GM12872 (cell line): ENCODE measurements at regions not wholly inside any gene's neighbourhood (a gene's known extent, or its start where the extent isn't known, plus 50 kb on each side); places are given as distances from the start of the nearest gene placed in this dataset.
A peak's percentile ranks its signal among the peaks of the same experiment; 100 is the strongest.

Source experiments
- CTCF ChIP-seq: IDR thresholded peaks from 3 replicates; pipeline ENCODE4 v1.5.1; 2011; ENCODE audit warnings: low read depth, mild to moderate bottlenecking, low read length, moderate library complexity; ENCODE audit not compliant: insufficient read depth

GRCh38 chr11:29334776-29335130, 682.1 kb downstream of the KCNA4 start:
- TF ChIP-seq CTCF, result no peak

- peak; percentile 39; the same call in 1 of the 3 replicates for TF ChIP-seq CTCF
Observed at GRCh38 chr11:29333993-29334775, 682.6 kb downstream of the KCNA4 start.

GRCh38 chr11:29331451-29332010, 685.3 kb downstream of the KCNA4 start:
- TF ChIP-seq CTCF, result no peak

- TF ChIP-seq CTCF, result peak; percentile 70
Observed at GRCh38 chr11:29328961-29329441, 687.8 kb downstream of the KCNA4 start.

- no peak for TF ChIP-seq CTCF
Observed at GRCh38 chr11:29327891-29328290, 688.9 kb downstream of the KCNA4 start.

- TF ChIP-seq CTCF, result no peak
Observed at GRCh38 chr11:29326757-29327156, 690.1 kb downstream of the KCNA4 start.

GRCh38 chr11:29324328-29324727, 692.5 kb downstream of the KCNA4 start:
- TF ChIP-seq CTCF, result no peak
